Esophagus squamous epithelium (tissue), 4 donors: ENCODE measurements at regions not wholly inside any gene's neighbourhood (a gene's known extent, or its start where the extent isn't known, plus 50 kb on each side); places are given as distances from the start of the nearest gene placed in this dataset.

Experiments
- CTCF ChIP-seq, 6 experiments: fragments of 450-650 bp in 4 of 6; fragments of 200-600 bp in 2 of 6; sonication (generic) in 2 of 6; IDR thresholded peaks; one replicate each; pipeline ENCODE4 v1.5.1; 2016 to 2019; ENCODE audit warnings: antibody characterized with exemption in 6 of 6, mild to moderate bottlenecking in 4 of 6, moderate library complexity in 4 of 6
- POLR2A ChIP-seq, 4 donors: fragments of 450-650 bp; IDR thresholded peaks; one replicate each; pipeline ENCODE4 v1.6.1; 2017; ENCODE audit warnings: antibody characterized with exemption in 4 of 4, mild to moderate bottlenecking in 4 of 4, moderate library complexity in 3 of 4

GRCh38 chr21:17189963-17190362, 322.9 kb upstream of the CXADR start:
- TF ChIP-seq CTCF (IDR thresholded peaks at IDR 0.05): no peak
- TF ChIP-seq POLR2A (IDR thresholded peaks at IDR 0.05): no peak
